Effector memory CD4-positive, alpha-beta T cell (primary cell): ENCODE measurements at regions not wholly inside any gene's neighbourhood (a gene's known extent, or its start where the extent isn't known, plus 50 kb on each side); places are given as distances from the start of the nearest gene placed in this dataset.
"Not testable (repeated sequence)": the region's sequence is repeated elsewhere in the genome, so short reads cannot be mapped to it uniquely, and the experiment has no call there.

ENCODE experiments used
- DNase-seq, 3 donors: peaks; one replicate each; pipeline ENCODE4 v3.0.0-alpha.2; 2020
- H3K27ac ChIP-seq: 2 replicates; pipeline ENCODE4 v1.7.0; 2013; ENCODE audit warnings: mild to moderate bottlenecking, low read length, moderate library complexity; ENCODE audit not compliant: insufficient read depth, poor library complexity, severe bottlenecking
- H3K27me3 ChIP-seq: replicated peaks from 2 replicates; pipeline ENCODE4 v1.7.0; 2013; ENCODE audit warnings: mild to moderate bottlenecking, low read length; ENCODE audit not compliant: insufficient read depth, control insufficient read depth, poor library complexity, severe bottlenecking
- H3K36me3 ChIP-seq: 2 replicates; pipeline ENCODE4 v1.7.0; 2013; ENCODE audit warnings: mild to moderate bottlenecking, low read length, moderate library complexity; ENCODE audit not compliant: control insufficient read depth, insufficient read depth
- H3K4me1 ChIP-seq: 2 replicates; pipeline ENCODE4 v1.7.0; 2013; ENCODE audit warnings: low read length, mild to moderate bottlenecking; ENCODE audit not compliant: control insufficient read depth, insufficient read depth, poor library complexity, severe bottlenecking
- H3K4me3 ChIP-seq: 2 replicates; pipeline ENCODE4 v1.7.0; 2013; ENCODE audit warnings: low read length, low read depth, mild to moderate bottlenecking; ENCODE audit not compliant: insufficient read depth, poor library complexity, severe bottlenecking
- H3K9me3 ChIP-seq: 2 replicates; pipeline ENCODE4 v1.7.0; 2013; ENCODE audit warnings: mild to moderate bottlenecking, low read length, moderate library complexity; ENCODE audit not compliant: control insufficient read depth

DNA sequence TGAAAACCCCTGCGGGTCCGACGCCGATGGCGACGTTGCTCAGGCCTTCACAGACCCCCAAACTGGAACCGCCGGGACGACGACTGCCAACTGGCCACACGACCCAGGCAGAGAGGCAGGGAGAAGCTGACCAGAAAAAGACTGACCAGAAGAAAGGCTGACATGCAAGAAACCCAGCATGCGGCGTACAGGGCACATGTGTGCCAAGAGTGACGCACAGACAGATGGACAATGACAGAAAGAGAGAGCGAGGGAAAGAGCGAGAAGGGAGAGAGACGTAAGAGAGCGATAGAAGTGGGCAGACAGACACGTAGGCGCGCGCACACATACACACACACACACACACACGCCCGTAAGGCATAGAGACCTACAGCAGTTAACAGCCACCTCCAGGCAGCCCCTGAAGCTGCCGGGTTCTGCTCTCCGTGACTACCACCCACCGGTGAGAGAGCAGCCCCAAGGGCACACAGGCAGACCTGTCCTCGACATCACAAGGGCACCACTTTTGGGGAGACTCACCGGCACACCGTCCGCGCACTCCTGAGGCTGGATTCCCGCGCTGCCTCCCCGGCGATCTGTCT lies 67.2 kb upstream of the ZNF527 start:
- DNase-seq = no peak
- H3K27me3 ChIP-seq = no peaks in the 10 kb centered on the region

DNA sequence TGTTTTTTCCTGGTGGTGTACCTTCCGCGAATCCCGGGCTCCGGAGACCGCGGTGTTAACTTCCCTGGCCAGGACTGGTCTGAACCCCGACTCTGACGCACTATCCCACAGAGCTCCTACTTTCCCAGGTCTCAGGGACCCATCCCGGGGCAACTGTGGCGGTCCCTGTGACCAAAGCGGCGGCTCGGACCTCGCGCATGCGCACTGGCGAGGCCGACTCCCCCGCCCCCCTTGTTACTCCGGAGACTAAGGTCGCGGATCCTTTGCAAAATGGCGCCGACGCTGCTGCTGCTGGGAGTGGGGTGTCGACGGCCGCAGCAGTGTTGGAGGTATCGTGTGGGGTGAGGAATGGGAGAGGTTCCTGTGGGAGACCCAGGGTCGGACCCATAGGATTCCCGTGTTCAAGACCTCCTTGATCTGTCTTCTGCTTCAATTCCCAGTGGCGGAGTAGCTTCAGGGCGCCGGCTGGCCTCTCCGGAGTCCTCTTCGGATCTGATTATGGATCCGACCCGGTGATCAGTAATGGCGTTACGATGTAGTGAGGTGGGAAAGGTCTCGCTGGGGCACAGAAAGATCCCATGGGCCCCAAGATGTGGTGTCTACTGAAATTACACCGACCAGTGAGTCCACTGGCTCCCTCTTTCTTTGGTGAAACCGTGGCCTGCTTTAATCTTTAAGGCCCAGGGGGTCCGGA lies 66.6 kb upstream of the ZNF527 start:
- no peaks in the 10 kb centered on the region for H3K9me3 ChIP-seq
- no peaks in the 10 kb centered on the region for H3K27me3 ChIP-seq
- H3K4me3 ChIP-seq = no peak overlapping the region
- DNase-seq = no peak
- H3K4me1 ChIP-seq = no peaks in the 10 kb centered on the region
- no peak overlapping the region for H3K27ac ChIP-seq
- H3K36me3 ChIP-seq = no peaks in the 10 kb centered on the region

More for the DNA sequence above, 67.2 kb upstream of the ZNF527 start:
- no peaks in the 10 kb centered on the region for H3K36me3 ChIP-seq
- no peaks in the 10 kb centered on the region for H3K4me1 ChIP-seq
- H3K9me3 ChIP-seq = no peaks in the 10 kb centered on the region
- H3K4me3 ChIP-seq = no peak overlapping the region
- no peak overlapping the region for H3K27ac ChIP-seq

- H3K4me3 ChIP-seq = no peak overlapping the region
- H3K27me3 ChIP-seq = no peaks in the 10 kb centered on the region
- no peaks in the 10 kb centered on the region for H3K4me1 ChIP-seq
- no peaks in the 10 kb centered on the region for H3K9me3 ChIP-seq
- no peak overlapping the region for H3K27ac ChIP-seq
- DNase-seq = no peak
- H3K36me3 ChIP-seq = no peaks in the 10 kb centered on the region
Observed at GRCh38 chr19:37304884-37305255, 66.0 kb upstream of the ZNF527 start.

- H3K9me3 ChIP-seq = no peaks in the 10 kb centered on the region
- DNase-seq = no peak
- no peaks in the 10 kb centered on the region for H3K27me3 ChIP-seq
- H3K27ac ChIP-seq = no peak overlapping the region
- no peaks in the 10 kb centered on the region for H3K36me3 ChIP-seq
- H3K4me1 ChIP-seq = no peaks in the 10 kb centered on the region
- H3K4me3 ChIP-seq = no peak overlapping the region
Observed at GRCh38 chr19:37306383-37306963, 64.4 kb upstream of the ZNF527 start.

DNA sequence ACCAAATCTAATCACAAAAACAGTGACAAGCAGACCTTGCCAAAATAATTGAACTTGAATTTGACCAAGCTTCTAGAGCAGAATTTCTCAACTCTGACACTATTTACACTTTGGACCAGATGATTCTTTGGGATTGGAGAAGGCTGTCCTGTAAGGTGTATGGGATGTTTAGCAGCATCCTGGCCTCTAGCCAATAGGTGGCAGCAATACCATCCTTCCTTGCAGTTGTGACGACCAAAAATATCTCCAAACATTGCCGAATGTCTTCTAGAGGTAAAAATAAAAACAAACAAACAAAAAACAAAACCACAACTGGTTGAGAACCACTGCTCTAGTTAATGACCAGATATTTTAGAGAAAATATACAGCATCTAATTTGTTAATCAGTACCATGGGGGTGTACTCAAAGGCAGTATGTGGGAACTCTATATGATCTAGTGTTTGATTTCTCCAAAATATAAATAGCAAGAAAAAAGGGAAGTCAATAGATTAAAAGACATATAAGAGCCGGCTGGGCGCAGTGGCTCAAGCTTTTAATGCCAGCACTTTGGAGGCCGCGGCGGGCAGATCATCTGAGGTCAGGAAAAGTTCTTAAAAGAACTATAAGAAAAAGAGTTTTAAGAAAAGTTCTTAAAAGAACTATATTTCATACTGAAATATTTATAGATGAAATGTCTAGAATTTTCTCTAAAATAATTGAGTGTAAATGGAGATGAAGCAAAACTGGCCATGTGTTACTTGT lies 60.9 kb upstream of the ZNF527 start:
- H3K36me3 ChIP-seq = no peaks in the 10 kb centered on the region
- H3K27ac ChIP-seq = no peak overlapping the region
- H3K27me3 ChIP-seq = no peaks in the 10 kb centered on the region
- H3K4me3 ChIP-seq = no peak overlapping the region
- H3K9me3 ChIP-seq = no peaks in the 10 kb centered on the region
- DNase-seq = no peak
- H3K4me1 ChIP-seq = no peaks in the 10 kb centered on the region

DNA sequence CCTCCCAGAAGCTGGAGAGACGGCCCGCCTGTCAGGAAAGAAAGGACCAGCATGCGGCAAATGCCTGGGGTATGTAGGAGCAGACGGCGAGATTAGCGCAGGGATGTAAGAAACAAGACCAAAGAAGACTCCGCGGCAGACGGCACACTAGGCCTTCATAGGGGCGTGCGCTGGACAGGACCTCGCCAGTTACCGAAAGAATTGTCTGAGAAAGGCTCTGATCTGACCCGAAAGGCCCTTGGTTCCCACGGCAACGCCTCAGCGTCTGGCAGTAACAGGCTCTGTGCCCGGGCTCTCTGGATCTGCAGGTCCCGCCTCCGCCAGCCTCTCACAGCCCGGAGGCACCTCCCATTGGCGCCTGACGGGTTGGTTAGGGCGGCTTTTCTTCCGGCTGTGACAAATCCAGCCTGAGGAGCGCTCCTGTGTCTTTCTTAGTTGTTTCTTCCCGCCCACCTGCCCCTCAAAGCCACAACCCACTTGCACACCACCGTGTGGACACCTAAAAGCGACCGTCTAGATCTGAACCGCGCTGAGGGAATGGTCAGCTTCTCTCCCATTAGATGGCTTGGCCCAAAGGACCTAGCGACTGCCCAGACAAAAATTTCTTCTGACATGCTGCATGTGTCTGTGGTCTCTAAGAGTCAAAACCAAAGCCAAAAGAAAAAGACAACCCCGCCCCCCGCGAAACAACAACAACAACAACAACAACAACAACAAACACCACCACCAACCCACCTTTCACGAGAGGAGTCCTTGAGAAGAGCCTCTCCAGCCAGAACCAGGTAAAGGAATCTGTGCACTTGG lies 58.2 kb upstream of the ZNF527 start:
- H3K4me3 ChIP-seq = peak overlapping the region; percentile 42
- not testable (repeated sequence) for H3K36me3 ChIP-seq, H3K4me1 ChIP-seq, H3K9me3 ChIP-seq, H3K27ac ChIP-seq, H3K27me3 ChIP-seq
- peak in 2 of 3 donors; percentile 33 to 37 for DNase-seq

- DNase-seq = no peak
- H3K36me3 ChIP-seq = no peaks in the 10 kb centered on the region
- no peaks in the 10 kb centered on the region for H3K27me3 ChIP-seq
- H3K9me3 ChIP-seq = no peaks in the 10 kb centered on the region
- H3K27ac ChIP-seq = no peak overlapping the region
- H3K4me1 ChIP-seq = no peaks in the 10 kb centered on the region
- no peak overlapping the region for H3K4me3 ChIP-seq
Observed at GRCh38 chr19:37313335-37313627, 57.6 kb upstream of the ZNF527 start.

DNA sequence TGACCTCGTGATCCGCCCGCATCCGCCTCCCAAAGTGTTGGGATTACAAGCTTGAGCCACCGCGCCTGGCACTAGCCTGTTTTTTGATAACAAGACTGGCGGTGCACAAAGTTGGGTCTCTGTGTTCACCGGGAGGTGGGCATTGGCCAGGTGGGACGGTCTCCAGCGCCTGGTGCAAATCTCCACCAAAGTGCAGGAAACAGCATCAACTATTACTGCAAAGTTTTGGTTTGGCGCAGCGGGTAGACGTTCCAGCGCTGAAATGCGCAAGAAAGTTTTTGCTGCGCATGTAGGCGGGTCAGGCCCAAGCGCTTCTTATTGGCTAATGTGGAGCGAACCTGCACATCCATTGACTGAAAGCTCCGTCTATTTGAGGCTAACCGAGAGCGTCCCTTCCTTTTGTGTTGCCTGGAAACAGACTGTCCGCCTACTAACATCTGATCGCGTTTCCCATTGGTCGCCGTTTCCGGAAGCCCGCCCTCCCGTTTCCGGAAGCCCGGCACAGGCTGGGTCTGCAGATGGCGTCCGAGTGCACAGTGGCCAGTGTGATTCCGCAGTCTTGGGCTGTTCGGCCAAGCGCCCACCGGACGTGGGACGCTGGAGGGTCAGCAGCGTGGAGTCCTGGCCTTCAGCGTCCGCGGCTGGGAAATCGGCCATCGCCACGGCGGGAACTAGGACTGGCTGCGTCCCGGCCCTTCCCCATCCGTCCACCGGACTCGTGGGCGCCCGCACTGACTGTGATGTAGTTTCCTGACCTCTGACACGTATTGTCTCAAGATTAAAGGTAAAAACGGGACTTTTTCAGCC lies 53.3 kb upstream of the ZNF527 start:
- Histone ChIP-seq H3K36me3 (no peaks in the 10 kb centered on the region), H3K4me1 (no peaks in the 10 kb centered on the region), H3K4me3 (peak overlapping the region; percentile 97), H3K27me3 (no peaks in the 10 kb centered on the region), H3K9me3 (no peaks in the 10 kb centered on the region), H3K27ac (peak overlapping the region; percentile 73)
- DNase-seq = peak; percentile 86 to 91 (median 89)

DNA sequence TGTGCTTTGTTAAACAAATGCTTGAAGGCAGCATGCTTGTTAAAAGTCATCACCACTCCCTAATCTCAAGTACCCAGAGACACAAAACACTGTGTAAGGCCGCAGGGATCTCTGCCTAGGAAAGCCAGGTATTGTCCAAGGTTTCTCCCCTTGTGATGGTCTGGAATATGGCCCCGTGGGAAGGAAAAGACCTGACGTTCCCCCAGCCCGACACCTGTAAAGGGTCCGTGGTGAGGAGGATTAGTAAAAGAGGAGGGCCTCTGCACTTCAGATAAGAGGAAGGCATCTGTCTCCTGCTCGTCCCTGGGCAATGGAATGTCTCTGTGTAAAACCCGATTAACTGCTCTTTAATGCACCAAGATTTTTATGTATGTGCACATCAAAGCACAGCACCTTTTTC lies 49.9 kb upstream of the ZNF527 start:
- not testable (repeated sequence) for DNase-seq

More for the DNA sequence above, 49.9 kb upstream of the ZNF527 start:
- not testable (repeated sequence) for H3K4me1 ChIP-seq, H3K27me3 ChIP-seq, H3K27ac ChIP-seq, H3K9me3 ChIP-seq, H3K4me3 ChIP-seq
- peaks cover 11% of the 10 kb centered on the region for H3K36me3 ChIP-seq
